ENCODE measurements at regions not wholly inside any gene's neighbourhood (a gene's known extent, or its start where the extent isn't known, plus 50 kb on each side); places are given as distances from the start of the nearest gene placed in this dataset.
A peak's percentile ranks its signal among the peaks of the same experiment; 100 is the strongest.

DNA sequence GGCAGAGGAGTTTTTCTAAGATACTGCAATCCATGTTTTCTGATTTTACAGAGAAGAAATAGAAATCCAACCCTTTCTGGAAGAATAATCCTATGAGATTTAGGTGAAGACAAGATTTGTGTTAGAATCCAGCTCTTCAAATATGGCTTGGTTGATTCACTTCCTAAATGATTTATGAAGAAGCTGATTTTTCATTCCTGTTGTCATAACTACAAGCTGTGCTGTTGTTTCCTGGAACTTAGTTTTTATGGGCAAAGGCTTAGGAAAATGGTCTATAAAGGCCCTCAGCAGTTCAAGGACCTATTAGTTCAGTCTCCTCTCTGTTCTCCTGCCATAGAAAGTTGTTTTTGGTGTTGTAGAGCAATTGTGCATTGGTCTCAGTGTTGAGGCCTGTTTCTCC, 174.2 kb upstream of the FAM20A start:
- Histone ChIP-seq H3K9me3 (no peaks in the 10 kb centered on the region), H3K4me3 (no peak overlapping the region), H3K4me1 (peaks cover 0 to 49% (median 38%) of the 10 kb centered on the region in 9 donors), H3K36me3 (no peaks in the 10 kb centered on the region), H3K27me3 (no peaks in the 10 kb centered on the region), H3K27ac (peak overlapping the region; percentile 6 to 85 (median 70))
- TF ChIP-seq, protein P1, sequence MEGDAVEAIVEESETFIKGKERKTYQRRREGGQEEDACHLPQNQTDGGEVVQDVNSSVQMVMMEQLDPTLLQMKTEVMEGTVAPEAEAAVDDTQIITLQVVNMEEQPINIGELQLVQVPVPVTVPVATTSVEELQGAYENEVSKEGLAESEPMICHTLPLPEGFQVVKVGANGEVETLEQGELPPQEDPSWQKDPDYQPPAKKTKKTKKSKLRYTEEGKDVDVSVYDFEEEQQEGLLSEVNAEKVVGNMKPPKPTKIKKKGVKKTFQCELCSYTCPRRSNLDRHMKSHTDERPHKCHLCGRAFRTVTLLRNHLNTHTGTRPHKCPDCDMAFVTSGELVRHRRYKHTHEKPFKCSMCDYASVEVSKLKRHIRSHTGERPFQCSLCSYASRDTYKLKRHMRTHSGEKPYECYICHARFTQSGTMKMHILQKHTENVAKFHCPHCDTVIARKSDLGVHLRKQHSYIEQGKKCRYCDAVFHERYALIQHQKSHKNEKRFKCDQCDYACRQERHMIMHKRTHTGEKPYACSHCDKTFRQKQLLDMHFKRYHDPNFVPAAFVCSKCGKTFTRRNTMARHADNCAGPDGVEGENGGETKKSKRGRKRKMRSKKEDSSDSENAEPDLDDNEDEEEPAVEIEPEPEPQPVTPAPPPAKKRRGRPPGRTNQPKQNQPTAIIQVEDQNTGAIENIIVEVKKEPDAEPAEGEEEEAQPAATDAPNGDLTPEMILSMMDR (IDR thresholded peaks at IDR 0.05): no peak
- intact Hi-C loops (cut with DNase I): loop anchor here (5.0 to 10.0 kb wide), 10 partner anchors 77 to 472 kb away; partner anchors contain the start of genes ABCA8 (in 1 of the 10) and ABCA9 (in 1 of the 10)
- DNase-seq (no peak), ATAC-seq (peak in 7 of 8 donors; percentile 11 to 52 (median 43))

DNA sequence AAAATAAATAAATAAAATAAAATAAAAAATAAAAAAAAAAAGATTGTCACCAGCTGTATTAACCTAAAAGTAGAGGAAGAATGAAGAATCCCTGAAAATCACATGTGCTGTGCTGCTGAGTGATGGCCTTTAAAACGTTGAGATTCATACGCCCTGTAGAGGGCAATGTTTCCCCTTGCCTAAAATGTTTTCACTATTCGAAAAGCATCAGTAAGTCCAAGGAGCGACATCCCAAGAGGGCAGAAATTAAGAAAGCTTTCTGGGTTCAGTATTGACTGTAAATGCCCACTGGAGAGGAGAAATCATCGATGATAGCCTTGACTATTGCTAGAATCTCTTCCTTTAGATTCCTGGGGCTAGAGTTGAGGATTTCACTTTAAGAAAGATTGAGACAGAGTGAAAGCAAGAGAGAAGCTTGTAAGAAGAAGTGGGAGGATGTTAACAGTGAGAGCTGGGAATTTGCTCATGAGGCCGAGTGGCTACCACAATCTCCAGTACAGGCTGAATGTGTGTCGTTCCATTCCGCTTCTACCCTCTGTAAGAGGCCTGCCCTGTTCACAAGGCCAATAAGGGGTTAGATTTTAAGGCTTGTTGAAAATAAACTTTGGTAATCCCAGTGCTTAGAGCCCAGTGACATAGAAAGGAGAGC, 170.8 kb upstream of the FAM20A start:
- TF ChIP-seq, protein P1 (IDR thresholded peaks at IDR 0.05): peak; percentile 41 to 71 (median 69)
- WGBS, 2 donors: 29 to 36% methylated on average over 8 of the region's 8 CpGs
- Histone ChIP-seq H3K4me1 (peaks cover 0 to 29% (median 22%) of the 10 kb centered on the region in 9 donors), H3K9me3 (no peaks in the 10 kb centered on the region), H3K27me3 (no peaks in the 10 kb centered on the region), H3K27ac (peak overlapping the region in 8 of 10 donors; percentile 2 to 83 (median 64)), H3K4me3 (peak overlapping the region in 7 of 10 donors; percentile 16 to 40 (median 31)), H3K36me3 (no peaks in the 10 kb centered on the region)
- ATAC-seq (peak; percentile 57 to 84 (median 76)), DNase-seq (peak in 1 of 2 donors; percentile 29)
- intact Hi-C loops (cut with DNase I): loop anchor here in 3 of 10 donors (5.0 to 10.0 kb wide), 3 partner anchors 203 to 465 kb away; no protein-coding TSS in a partner anchor

GRCh38 chr17:68768804-68769203, 167.6 kb upstream of the FAM20A start:
- TF ChIP-seq, protein P1 (IDR thresholded peaks at IDR 0.05): no peak
- 65 to 70% methylated on average over 6 of the region's 6 CpGs for WGBS, 2 donors
- no peaks in the 10 kb centered on the region for H3K9me3 ChIP-seq
- intact Hi-C loops (cut with DNase I): loop anchor here in 4 of 10 donors (10.0 kb wide), 3 partner anchors 234 to 594 kb away; no protein-coding TSS in a partner anchor
- ATAC-seq (no peak), DNase-seq (no peak)
- peaks cover 0 to 7% (median 6%) of the 10 kb centered on the region in 9 donors for H3K4me1 ChIP-seq
- no peaks in the 10 kb centered on the region for H3K27me3 ChIP-seq
- H3K4me3 ChIP-seq: no peak overlapping the region
- no peaks in the 10 kb centered on the region for H3K36me3 ChIP-seq
- no peak overlapping the region for H3K27ac ChIP-seq

DNA sequence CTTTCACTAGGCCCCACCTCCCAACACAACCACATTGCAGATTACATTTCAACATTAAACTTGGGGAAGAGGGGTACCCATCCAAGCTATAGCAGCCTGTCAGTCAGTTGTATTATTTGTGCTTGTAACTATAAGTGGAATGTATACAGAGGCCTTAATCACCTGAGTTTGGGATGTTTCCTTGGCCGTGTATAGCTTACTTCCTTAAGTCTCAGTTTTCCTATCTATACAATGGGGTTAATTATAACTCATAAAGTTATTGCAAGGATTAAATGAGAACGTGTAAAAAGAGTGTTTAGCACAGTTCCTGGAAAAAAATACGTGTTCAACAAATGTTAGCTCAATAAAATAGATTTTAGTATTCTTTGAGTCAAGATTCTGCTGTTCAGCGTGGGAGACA, 165.5 kb upstream of the FAM20A start:
- Histone ChIP-seq H3K4me1 (no peaks in the 10 kb centered on the region), H3K27me3 (no peaks in the 10 kb centered on the region), H3K9me3 (no peaks in the 10 kb centered on the region), H3K4me3 (no peak overlapping the region), H3K27ac (no peak overlapping the region), H3K36me3 (no peaks in the 10 kb centered on the region)
- WGBS, 2 donors: 77 to 87% methylated on average over 4 of the region's 4 CpGs
- ATAC-seq (no peak), DNase-seq (no peak)
- intact Hi-C loops (cut with DNase I): loop anchor here in 4 of 10 donors (10.0 kb wide), 3 partner anchors 232 to 592 kb away; no protein-coding TSS in a partner anchor
- TF ChIP-seq, protein P1 (IDR thresholded peaks at IDR 0.05): no peak

Data from heart right ventricle (tissue), 16 donors.